GM10266 (cell line): ENCODE measurements at regions not wholly inside any gene's neighbourhood (a gene's known extent, or its start where the extent isn't known, plus 50 kb on each side); places are given as distances from the start of the nearest gene placed in this dataset.

Experiments used
- DNase-seq: peaks from one replicate; pipeline ENCODE4 v3.0.0; 2012; ENCODE audit errors: extremely low spot score
- TF ChIP-seq, protein P1 (sequence below): IDR thresholded peaks from 2 replicates; pipeline ENCODE4 v1.5.1; 2012; ENCODE audit warnings: mild to moderate bottlenecking, low read depth; ENCODE audit not compliant: control insufficient read depth, insufficient read depth; ENCODE audit errors: missing control alignments

DNA sequence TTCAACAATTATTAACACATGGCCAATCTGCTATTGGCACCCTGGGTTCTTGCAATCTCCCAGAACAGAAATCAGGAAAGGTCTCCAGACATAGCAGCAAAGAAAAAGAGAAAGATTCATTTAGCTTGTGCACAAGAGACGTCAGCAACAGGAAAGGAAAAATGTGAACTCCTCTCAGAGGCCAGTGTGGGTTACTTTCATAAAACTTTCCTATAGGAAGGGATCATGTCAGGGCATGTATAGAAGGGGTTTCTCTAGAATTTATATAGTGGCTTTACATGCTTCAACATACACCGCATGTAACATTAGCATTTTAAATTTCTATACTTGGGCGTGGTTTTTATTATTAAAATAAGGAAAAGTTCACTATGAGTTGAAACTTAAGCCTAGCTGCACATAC is 725.1 kb downstream of the SORCS1 start:
- TF ChIP-seq, protein P1, sequence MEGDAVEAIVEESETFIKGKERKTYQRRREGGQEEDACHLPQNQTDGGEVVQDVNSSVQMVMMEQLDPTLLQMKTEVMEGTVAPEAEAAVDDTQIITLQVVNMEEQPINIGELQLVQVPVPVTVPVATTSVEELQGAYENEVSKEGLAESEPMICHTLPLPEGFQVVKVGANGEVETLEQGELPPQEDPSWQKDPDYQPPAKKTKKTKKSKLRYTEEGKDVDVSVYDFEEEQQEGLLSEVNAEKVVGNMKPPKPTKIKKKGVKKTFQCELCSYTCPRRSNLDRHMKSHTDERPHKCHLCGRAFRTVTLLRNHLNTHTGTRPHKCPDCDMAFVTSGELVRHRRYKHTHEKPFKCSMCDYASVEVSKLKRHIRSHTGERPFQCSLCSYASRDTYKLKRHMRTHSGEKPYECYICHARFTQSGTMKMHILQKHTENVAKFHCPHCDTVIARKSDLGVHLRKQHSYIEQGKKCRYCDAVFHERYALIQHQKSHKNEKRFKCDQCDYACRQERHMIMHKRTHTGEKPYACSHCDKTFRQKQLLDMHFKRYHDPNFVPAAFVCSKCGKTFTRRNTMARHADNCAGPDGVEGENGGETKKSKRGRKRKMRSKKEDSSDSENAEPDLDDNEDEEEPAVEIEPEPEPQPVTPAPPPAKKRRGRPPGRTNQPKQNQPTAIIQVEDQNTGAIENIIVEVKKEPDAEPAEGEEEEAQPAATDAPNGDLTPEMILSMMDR: no peak
- no peak for DNase-seq

DNA sequence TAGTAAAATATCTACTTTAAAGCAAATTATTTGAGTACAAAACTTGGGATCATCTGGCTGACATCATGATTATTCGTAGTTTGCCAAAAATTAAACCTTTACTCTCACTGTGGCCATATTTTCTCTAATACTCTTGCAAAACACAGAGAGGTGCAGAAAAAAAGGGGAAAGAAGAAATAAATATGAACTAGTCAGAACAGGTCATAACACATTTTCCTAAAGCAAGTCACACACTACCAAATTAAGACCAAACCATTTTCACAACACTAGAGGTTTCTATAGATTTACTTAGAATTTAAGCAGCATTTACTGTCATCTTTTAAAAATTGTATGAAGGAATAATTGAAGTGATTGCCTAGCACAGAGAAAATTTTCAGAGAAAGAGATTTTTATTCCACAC is 726.1 kb downstream of the SORCS1 start:
- no peak for DNase-seq
- TF ChIP-seq, protein P1: no peak

DNA sequence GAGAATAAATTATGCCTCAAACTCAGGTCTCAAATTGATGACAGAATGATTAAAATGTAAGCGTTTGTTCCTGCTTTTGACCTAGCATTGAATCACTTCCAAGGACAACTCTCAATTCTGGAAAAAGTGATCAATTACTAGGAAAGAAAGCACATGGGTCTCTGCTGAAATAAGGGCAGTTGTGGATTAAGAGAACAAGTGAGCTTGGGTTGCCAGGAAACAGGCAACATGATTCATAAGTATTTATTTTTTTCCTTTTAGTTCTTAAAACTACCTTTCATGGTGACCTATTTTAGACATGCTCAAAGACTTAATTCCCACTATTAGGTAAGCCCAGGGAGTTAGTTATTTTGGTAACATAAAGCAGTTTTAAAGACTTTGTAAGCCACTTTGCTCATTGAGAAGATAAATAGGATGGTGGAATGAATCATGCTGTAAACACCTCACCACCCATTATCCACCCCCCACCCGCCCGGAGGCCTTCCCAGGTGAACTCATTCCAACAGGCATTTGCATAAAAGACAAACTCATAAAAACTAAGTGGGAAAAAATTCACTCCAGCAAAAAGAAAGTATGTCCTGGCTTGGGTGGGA is 728.3 kb downstream of the SORCS1 start:
- no peak for DNase-seq
- TF ChIP-seq, protein P1: no peak

DNA sequence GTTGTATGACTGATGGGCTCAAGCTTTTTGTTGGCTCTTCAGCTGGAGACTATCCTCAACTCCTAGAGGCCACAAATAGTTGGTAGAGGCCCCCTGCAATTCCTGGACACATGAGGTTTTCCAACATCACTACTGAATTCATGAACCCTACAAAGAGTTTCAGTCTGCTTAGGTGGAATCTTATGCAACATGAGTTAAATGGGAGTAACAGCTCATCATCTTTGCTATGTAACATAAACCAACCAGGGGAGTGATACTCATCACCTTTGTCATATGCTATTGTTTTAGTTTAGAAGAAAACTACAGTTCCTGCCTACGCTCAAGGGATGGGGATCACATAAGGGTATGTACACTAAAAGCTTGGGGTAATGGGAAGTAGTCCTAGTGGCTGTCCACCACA is 729.4 kb downstream of the SORCS1 start:
- DNase-seq: no peak
- TF ChIP-seq, protein P1: no peak

DNA sequence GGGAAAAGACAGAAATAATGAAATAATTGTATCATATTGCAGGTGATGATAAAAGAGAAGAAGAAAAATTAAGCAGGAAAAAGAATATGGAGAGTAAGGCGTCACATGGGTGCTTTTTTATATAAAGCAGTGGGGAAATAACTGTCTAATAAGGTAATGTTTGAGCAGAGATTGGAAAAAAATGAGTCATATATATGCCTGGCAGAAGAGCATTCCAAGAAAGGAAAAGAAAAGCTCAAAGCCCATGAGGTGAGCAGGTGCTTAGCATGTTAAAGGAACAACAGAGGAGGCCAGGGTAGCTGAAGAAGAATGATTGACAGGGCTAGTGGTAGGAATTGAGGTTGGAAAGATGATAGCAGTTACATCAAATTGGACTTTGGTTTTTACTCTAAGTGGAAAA is 739.5 kb downstream of the SORCS1 start:
- TF ChIP-seq, protein P1: no peak

DNA sequence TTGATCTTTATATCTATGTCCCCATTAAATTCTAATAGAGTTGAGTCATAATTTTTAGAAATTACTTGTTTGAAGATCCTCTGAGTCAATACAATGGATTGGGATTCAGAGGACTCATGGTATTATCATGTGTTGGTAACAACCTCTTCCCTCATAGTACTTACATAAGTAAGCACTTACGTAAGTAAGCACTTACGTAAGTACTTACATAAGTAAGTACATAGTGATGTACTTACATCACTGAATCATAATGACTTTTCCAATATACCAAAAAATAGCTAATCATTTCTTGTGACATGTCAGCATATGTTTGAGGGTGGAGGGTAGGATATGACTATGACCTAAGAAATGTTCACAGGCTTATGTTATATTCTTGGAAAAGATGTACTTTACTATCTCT is 740.5 kb downstream of the SORCS1 start:
- no peak for DNase-seq
- TF ChIP-seq, protein P1: no peak

More for the DNA sequence above, 739.5 kb downstream of the SORCS1 start:
- no peak for DNase-seq

DNA sequence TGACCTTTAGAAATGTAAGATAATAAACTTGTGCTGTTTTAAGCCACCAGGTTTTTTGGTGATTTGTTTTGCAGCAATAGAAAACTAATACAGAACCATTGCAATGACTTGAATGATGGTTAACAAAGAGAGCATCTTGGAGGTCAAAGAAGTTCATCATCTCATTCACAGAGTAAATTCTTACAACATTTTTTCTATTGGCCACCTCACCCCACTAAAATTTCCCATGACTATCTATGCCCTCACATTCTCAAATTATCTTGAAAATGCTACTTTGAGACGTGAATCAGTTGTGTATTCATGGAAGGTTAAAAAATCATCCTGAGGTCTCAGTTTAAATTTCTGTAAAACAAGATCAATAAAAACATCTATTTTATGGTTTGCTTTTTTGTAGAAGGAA is 754.2 kb downstream of the SORCS1 start:
- TF ChIP-seq, protein P1: no peak
- no peak for DNase-seq
